Neural cell (in vitro differentiated cells): ENCODE measurements at regions not wholly inside any gene's neighbourhood (a gene's known extent, or its start where the extent isn't known, plus 50 kb on each side); places are given as distances from the start of the nearest gene placed in this dataset.

Experiments
- EP300 ChIP-seq: fragments of 450-650 bp; conservative IDR thresholded peaks from 2 replicates; pipeline ENCODE4 v1.6.1; 2014; ENCODE audit warnings: antibody characterized with exemption, mild to moderate bottlenecking, moderate library complexity; ENCODE audit not compliant: poor library complexity, severe bottlenecking
- EZH2 ChIP-seq: fragments of 200-600, 300-800 bp; shearing (Covaris generic), sonication (generic); IDR thresholded peaks from 2 replicates; pipeline ENCODE4 v1.6.1; 2014; ENCODE audit warnings: antibody characterized with exemption, low read length, borderline replicate concordance, mild to moderate bottlenecking; ENCODE audit not compliant: insufficient read depth, poor library complexity, severe bottlenecking
- POLR2AphosphoS5 ChIP-seq: IDR thresholded peaks from 2 replicates; pipeline ENCODE4 v1.6.1; 2012
- RAD21 ChIP-seq: fragments of 450-650 bp; conservative IDR thresholded peaks from 2 replicates; pipeline ENCODE4 v1.6.1; 2014; ENCODE audit warnings: antibody characterized with exemption, mild to moderate bottlenecking, moderate library complexity
- SMC3 ChIP-seq: fragments of 450-650 bp; conservative IDR thresholded peaks from 2 replicates; pipeline ENCODE4 v1.6.1; 2014; ENCODE audit warnings: antibody characterized with exemption, mild to moderate bottlenecking, moderate library complexity; ENCODE audit not compliant: poor library complexity
- TAF1 ChIP-seq: IDR thresholded peaks from 2 replicates; pipeline ENCODE4 v1.6.1; 2012; ENCODE audit warnings: low read depth
- TF ChIP-seq, protein P1 (sequence below): fragments of 450-650 bp; IDR thresholded peaks from 2 replicates; pipeline ENCODE4 v1.5.1; 2014; ENCODE audit warnings: antibody characterized with exemption, mild to moderate bottlenecking, moderate library complexity; ENCODE audit not compliant: poor library complexity, severe bottlenecking
- TF ChIP-seq, protein P2 (sequence below): IDR thresholded peaks from 2 replicates; pipeline ENCODE4 v1.6.1; 2012; ENCODE audit warnings: borderline replicate concordance

DNA sequence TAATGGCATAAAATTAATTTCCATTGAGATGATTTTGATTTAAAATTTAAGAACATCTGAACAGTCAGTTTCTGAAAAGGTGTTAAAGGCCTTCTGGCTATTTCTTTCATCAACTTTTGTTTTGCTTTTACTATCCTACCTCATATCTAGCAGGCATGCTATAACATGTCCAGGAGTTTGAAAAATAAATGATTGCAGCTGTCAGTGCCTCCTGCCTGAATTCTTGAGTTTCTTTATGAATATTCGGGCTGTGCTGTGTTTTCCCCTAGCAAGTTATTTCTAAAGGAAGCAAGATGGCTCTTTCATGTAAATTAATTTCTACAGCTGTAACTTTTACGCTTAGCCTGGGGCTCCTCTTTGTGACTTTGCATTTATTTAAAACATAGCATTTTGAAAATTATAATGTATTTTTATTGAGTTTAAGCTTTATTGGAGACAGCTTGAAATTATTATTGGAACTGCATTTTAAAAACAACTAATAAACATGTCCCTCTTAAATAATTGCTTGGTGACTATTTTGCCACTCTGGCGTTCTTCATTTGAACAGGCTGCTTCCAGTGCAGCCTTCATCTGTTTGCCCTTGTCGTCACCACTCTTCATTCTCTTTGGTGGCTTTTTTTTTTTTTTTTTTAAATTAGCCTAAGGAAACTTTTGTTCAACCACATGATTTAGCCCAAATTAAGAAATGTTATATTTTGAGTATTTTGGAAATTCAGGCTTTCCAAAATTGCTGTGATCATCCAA is 1083.4 kb upstream of the LRRN3 start:
- TF ChIP-seq, protein P1, sequence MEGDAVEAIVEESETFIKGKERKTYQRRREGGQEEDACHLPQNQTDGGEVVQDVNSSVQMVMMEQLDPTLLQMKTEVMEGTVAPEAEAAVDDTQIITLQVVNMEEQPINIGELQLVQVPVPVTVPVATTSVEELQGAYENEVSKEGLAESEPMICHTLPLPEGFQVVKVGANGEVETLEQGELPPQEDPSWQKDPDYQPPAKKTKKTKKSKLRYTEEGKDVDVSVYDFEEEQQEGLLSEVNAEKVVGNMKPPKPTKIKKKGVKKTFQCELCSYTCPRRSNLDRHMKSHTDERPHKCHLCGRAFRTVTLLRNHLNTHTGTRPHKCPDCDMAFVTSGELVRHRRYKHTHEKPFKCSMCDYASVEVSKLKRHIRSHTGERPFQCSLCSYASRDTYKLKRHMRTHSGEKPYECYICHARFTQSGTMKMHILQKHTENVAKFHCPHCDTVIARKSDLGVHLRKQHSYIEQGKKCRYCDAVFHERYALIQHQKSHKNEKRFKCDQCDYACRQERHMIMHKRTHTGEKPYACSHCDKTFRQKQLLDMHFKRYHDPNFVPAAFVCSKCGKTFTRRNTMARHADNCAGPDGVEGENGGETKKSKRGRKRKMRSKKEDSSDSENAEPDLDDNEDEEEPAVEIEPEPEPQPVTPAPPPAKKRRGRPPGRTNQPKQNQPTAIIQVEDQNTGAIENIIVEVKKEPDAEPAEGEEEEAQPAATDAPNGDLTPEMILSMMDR: no peak
- TF ChIP-seq EZH2 (no peak), RAD21 (no peak), POLR2AphosphoS5 (no peak), SMC3 (no peak), EP300 (no peak), TAF1 (no peak)
- TF ChIP-seq, protein P2, sequence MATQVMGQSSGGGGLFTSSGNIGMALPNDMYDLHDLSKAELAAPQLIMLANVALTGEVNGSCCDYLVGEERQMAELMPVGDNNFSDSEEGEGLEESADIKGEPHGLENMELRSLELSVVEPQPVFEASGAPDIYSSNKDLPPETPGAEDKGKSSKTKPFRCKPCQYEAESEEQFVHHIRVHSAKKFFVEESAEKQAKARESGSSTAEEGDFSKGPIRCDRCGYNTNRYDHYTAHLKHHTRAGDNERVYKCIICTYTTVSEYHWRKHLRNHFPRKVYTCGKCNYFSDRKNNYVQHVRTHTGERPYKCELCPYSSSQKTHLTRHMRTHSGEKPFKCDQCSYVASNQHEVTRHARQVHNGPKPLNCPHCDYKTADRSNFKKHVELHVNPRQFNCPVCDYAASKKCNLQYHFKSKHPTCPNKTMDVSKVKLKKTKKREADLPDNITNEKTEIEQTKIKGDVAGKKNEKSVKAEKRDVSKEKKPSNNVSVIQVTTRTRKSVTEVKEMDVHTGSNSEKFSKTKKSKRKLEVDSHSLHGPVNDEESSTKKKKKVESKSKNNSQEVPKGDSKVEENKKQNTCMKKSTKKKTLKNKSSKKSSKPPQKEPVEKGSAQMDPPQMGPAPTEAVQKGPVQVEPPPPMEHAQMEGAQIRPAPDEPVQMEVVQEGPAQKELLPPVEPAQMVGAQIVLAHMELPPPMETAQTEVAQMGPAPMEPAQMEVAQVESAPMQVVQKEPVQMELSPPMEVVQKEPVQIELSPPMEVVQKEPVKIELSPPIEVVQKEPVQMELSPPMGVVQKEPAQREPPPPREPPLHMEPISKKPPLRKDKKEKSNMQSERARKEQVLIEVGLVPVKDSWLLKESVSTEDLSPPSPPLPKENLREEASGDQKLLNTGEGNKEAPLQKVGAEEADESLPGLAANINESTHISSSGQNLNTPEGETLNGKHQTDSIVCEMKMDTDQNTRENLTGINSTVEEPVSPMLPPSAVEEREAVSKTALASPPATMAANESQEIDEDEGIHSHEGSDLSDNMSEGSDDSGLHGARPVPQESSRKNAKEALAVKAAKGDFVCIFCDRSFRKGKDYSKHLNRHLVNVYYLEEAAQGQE: no peak
